ENCODE measurements at regions not wholly inside any gene's neighbourhood (a gene's known extent, or its start where the extent isn't known, plus 50 kb on each side); places are given as distances from the start of the nearest gene placed in this dataset.
"Not testable (repeated sequence)": the region's sequence is repeated elsewhere in the genome, so short reads cannot be mapped to it uniquely, and the experiment has no call there.

DNA sequence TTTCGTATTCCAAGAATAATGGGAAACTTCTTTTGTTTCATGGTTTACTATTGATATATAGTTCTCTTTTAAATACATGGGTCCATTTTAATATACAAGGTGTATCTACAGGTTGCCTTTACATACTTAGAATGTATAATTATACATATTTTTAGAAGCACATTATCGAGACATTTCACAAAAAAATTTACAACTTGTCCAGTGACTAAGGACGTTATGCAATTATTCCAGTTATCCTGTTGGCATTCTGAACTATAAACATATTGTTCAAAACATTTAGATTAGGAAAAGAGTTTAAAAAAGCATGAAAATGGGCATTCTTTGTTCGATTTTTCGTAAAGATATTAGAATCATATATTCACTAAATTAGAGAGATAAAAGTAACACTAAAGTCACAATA, 344.6 kb upstream of the TMEFF2 start:
- DNase-seq: no peak

DNA sequence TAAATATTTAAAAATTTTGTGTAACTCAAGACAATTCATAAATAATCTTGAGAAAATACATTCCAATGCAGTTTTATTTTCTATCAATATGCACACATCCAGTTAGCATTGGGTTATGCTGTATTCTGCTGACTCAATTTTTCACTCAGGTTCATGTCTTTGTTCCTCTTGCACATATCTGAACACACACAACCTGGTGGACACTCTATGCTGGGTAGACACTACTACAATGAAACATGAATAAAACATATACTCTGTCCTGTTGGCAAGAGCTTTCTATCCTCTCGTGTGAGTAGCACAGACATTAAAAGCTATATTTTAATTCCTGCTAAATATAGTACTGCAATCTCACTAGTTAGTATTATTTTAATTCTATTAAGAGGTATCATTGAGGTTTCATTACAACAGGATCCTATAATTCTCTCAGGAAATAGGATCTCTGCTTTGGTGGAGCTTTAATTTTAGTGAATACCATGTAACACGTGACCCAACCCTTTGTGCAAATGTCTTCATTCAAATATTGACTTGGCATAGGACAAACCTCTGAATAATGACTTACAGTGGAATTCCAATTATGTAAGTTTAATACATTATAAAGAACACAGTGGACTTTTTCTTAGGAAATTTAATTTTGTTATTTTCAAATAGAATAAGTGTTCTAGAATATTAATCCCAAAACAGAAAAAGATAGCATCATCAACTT, 342.3 kb upstream of the TMEFF2 start:
- DNase-seq: no peak

DNA sequence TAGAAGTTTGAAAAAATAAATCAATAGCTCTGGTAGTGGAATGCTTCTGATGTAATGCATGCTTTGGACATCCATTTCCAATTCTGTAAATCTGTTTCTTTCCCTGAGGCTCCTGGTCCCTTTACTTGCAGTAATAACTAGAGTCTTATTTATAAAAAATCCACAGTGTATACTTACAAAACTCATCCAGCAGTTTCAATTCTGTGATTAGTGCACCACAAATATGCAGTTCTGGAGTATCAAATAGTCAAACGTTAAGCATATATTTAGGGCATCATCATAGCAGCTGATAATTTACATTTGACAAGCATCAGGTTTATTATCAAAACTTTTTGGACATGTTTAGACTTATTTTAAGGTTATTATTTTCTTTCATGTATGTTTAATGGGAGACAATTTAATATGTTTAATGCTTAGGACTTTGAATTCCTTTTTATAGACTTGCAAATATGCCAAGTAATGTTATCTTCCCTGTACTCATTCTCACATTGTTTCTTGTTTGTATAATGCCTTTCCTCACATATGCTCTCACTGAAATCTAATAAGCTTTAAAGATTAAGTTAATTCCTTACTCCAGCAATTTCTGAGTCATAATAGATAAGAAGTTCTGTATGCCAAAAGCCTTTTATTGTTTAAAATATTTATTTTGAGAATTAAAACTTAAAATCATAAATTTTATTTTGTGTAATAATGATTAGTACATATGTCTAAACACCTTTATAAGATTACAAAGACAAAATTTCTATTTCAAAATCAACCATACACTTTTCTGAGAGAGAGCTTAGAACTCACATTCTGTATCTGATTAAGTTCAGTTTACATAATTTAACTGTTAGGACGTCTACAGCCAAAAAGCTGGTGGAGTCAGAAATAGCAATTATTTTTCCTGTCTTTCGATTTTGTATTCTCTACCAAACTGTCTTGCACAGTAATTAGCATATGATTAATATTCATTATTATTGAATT, 341.5 kb upstream of the TMEFF2 start:
- no peak for DNase-seq

DNA sequence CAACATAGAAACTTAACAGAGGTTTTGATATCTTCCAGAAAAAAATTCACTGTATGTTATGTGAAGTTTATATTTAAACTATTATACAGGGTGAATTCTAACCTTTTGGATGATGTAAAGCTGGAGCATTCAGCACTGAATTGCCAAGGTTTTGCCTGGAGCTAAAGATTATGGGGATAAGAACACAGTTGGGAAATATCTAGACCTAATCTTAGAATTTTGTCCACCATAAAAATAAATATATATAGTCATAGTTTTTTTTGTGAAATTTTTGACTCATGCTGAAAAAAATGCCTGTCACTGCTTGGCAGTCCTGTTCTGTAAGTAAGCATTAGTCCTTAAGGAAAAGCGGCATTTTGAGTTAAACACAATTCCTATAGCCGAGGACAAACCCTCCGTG, 339.3 kb upstream of the TMEFF2 start:
- no peak for DNase-seq

DNA sequence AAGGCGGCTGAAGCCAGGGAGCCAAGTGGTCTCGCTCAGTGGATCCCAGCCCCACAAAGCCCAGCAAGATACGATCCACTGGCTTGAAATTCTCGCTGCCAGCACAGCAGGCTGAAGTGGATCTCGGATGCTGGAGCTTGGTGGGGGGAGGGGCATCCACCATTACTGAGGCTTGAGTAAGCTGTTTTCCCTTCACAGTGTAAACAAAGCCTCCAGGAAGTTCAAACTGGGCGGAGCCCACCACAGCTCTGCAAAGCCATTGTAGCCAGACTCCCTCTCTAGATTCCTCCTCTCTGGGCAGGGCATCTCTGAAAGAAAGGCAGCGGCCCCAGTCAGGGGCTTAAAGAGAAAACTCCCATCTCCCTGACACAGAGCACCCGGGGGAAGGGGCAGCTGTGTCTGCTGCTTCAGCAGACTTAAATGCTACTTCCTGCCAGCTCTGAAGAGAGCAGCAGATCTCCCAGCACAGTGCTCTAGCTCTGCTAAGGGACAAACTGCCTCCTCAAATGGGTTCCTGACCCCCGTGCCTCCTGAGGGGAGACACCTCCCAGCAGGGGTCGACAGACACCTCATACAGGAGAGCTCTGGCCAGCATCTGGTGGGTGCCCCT, 330.0 kb upstream of the TMEFF2 start:
- DNase-seq: not testable (repeated sequence)

DNA sequence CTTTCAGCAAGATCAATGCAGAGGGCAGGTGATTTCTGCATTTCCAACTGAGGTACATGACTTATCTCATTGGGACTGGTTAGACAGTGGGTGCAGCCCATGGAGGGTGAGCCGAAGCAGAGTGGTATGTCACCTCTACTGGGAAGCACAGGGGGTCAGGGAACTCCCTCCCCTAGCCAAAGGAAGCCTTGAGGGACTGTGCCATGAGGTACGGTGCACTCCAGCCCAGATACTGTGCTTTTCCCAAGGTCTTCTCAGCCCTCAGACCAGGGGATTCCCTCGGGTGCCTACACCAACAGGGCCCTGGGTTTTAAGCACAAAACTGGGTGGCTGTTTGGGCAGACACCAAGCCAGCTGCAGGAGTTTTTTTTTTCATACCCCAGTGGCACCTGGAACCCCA, 329.5 kb upstream of the TMEFF2 start:
- not testable (repeated sequence) for DNase-seq

DNA sequence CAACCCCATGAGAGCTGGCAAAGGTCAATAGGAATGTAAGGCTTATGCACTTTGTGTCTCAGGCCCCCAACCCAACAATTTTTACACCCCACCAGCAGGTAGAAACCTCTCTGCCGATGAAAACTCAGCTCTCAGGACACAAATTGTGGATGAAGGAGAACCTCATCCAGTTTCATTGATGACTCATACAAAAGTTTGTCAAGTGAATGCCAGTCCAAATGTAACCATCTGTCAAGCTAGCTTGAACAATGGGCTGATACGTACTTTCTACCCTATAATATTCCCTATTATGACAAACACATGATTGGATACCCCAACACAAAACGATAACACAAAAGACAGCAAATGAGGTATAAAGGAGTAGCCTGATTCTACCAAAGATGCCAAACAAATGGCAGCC, 321.2 kb upstream of the TMEFF2 start:
- DNase-seq: no peak

DNA sequence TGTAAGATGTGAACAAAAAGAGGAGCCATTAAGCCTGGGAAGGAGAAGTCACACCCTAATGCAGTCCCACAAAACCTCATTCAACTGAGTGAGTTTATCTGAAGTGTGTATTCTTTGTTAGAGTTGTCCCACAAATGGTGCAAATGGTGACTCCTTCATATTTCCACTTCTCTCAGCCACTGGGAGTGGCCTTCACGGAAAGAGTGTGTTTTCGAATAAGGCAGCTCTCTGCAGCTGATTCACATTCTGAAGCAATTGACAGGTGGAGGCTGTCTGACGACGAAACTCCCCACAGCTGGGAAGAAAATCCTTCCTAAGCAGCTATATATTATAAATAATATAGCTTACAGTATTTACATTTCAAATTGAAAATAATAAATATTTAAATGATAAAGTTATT, 318.8 kb upstream of the TMEFF2 start:
- DNase-seq: no peak

DNA sequence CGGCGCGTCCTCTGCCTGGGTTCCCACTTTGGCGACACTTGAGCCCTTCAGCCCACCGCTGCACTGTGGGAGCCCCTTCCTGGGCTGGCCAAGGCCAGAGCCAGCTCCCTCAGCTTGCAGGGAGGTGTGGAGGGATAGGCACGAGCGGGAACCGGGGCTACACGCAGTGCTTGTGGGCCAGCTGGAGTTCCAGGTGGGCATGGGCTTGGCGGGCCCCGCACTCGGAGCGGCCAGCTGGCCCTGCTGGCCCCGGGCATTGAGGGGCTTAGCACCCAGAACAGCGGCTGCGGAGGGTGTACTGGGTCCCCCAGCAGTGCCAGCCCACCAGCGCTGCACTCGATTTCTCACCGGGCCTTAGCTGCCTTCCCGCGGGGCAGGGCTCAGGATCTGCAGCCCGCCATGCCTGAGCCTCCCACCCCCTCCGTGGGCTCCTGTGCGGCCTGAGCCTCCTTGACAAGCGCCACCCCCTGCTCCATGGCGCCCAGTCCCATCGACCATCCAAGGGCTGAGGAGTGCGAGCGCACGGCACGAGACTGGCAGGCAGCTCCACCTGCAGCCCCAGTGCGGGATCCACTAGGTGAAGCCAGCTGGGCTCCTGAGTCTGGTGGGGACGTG, 313.2 kb upstream of the TMEFF2 start:
- DNase-seq: not testable (repeated sequence)

DNA sequence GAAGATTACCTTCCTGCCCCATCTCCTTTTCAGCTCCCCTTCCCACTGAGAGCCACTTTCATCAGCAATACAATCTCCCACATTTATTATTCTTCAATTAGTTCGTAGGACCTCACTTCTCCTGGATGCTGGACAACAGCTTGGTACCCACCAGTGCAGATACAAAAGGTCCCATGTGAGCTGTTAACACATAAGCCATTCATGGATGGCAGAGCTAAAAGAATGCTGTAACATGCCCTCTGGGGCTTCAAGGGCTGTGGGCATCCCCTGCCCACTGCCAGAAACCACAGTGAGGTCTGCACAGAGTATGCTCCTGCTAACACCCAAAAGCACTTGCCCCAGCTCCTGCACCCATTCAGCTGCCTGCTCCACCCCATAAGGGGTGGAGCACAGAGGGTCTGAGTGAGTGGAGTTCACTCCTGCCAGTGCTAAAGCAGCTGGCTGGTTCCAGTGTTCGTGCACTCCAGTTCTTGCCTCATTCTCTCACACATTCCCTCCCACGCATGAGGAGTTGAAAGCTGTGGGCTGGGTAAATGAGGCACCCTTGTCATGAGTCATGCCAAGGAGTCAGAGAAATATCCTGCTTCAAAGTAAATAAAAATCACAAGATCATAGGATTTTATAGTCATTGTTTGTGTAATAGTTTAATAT, 305.9 kb upstream of the TMEFF2 start:
- DNase-seq: no peak

DNA sequence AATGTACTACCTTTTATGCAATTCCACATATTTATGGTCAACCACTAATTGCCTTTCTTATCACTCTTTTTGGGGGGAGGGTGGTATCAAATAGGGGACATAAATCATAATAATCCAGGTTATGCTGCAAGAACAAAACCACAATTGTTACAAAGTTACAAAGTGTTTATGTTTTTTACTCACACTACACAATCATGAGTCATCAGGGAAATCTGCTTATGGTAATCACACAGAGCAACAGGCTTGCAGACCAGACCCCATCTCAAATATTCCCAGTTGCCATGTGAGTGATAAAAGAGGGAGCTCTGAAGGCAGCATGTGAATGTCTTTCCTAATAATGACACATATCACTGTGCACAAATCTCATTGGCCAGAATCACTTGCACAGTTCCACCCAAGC, 304.7 kb upstream of the TMEFF2 start:
- DNase-seq: no peak

DNA sequence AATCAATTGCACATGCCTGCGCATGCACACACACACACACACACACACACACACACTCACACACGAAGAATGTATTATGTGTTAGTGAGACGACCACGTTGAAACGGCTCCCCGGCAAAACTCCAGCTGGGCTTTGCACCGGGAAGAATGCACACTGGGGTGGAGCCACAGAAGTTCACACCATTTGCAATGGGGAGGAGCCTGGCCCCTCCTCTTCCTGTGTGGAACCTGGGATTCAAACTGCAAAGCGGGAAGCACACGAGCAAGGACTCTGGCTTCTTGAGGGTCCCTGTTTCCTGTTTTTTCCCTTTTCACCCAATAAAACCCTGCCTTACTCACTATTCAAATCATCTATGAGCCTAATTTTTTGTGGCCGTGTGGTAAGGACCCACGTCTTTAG, 304.0 kb upstream of the TMEFF2 start:
- DNase-seq: no peak

DNA sequence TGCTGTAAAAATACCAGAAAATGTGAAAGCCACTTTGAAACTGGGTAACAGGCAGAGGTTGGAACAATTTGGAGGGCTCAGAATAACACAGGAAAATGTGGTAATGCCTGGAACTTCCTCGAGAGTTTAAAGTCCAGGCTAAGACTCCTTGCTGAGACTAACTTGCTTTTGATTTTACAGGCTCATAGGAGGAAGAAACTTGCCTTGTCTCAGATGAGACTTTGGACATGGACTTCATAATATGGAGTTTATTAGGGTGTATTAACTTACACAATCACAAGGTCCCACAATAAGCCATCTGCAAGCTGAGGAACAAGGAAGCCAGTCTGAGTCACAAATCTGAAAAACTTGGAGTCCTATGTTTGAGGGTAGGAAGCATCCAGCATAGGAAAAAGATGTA, 293.4 kb upstream of the TMEFF2 start:
- DNase-seq: not testable (repeated sequence)

DNA sequence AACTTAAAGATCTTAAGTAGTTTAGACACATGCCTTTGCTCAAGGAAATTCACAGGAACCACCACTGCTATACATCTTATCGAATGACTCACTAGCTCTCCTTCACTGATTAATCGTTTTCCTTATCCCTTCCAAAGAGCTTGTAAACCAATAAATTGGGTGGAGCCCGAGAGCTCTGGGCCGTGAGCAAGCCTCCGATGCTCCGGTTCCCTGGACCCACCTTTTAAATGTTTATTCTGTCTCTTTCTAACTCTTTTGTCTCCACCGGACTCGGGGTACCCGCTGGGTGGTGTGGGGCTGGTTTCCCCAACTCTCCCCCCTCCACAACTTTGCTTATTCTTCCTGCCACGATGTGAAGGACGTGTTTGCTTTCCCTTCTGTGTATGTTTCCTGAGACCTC, 292.9 kb upstream of the TMEFF2 start:
- no peak for DNase-seq

DNA sequence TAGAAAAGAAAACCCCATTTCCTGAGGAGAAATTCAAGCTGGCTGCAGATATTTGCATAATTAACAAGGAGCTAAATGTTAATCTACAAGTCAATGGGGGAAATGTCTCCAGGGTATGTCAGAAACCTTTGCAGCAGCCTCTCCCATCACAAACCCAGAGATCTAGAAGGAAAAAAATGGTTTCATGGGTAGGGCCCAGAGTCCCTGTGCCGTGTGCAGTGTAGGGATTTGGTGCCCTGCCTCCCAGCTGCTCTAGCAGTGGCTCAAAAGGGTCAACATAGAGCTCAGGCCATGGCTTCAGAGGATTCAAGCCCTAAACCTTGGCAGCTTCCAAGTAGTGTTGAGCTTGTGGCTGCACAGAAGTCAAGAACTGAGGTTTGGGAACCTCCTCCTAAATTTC, 290.2 kb upstream of the TMEFF2 start:
- no peak for DNase-seq

DNA sequence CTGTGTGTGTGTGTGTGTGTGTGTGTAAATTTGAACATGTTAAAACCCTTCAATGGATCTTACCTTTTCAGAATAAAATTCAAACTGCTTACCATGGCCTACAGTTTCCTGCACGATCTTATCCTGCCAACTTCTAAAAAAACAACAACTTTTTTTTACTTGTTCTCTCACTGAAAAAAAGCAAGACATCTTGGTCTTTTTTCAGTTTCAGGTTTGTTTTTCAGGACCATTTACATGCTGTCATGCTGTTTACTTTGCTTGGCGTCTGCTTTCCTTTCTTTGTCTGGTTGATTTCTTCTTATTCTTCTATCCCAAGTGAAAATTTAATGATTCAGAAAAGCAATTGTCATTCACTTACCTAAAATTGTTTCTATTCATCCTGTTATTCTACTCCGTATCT, 286.3 kb upstream of the TMEFF2 start:
- no peak for DNase-seq

DNA sequence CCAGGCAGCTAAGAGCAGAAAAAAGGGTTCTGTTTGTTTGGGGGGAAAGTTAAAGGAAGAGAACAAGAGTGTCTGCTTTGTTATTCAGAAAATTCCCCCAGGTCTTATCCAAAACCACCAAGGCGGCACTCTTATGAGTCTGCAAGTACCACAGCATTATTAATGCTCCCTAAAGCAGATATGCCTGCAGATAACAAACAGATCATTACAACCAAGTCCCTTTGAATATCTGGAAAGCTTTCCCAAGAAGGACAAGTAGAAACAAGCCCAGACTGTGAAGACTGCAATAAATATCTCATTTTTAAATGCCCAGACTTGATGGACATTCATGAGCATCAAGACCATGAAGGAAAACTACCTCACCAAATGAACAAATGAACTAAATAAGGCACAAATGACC, 278.6 kb upstream of the TMEFF2 start:
- no peak for DNase-seq

DNA sequence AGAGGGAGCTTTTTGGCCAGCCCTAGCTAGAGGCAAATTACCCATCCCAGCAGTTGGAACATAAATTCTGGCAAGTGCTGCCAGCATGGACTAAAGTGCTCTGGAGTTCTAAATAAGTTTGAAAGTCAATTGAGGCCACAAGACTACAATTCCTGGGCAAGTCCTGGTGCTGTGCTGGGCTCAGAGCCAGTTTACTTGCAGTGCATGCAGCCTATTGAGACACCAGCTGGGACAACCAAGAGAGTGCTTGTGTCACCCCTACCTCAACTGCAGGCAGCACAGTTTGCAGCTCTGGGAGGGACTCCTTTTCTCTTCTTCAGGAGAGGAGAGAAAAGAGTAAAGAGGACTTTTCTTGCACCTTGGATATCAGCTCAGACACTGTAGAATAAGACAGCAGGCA, 277.2 kb upstream of the TMEFF2 start:
- no peak for DNase-seq

DNA sequence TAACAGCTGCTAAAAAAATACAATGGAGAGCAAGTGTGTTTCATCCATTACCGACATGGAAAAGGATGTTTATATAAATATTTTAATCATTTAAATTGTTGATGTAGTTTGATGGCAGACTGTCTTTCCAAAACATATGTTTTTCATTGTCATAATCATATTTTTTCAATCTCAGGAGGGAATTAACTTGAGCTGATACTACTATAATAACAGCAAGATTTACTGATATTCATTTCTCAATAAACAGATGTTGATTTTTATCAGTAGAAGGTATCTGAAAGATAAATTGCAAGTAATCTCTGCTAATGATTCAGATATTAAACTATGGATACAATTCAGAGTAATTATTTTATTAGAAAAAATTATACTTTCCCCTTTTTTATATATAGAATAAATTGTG, 274.9 kb upstream of the TMEFF2 start:
- DNase-seq: no peak

DNA sequence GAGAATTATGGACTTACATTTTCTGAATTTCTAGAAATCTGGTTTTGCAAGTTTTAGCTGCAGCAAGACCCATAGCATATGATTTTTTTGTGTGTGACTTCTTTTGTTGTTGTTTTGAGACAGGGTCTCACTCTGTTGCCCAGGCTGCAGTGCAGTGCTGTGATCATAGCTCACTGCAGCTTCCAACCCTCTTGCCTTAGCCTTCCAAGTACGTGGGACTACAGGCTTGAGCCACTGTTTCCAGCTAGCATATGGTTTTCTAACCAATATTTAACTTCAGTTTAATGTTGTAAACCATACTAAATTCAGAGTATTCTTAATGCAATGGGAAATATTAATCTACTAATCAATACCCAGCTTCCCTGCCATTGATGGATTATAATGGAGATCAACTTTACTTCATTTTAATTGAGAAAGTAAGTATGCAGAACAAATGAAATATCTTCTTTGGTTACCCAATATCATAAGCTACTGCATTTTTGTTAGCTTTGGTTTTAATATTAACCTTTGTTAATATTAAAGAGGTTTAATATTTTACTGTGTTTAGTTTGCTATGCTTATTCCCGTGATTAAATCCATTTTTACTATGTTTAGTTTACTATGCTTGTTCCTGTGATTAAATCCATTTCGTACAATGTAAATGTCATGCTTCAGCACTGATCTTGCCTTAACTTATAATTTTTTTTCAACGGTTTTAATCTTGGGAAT, 273.4 kb upstream of the TMEFF2 start:
- DNase-seq: no peak

DNA sequence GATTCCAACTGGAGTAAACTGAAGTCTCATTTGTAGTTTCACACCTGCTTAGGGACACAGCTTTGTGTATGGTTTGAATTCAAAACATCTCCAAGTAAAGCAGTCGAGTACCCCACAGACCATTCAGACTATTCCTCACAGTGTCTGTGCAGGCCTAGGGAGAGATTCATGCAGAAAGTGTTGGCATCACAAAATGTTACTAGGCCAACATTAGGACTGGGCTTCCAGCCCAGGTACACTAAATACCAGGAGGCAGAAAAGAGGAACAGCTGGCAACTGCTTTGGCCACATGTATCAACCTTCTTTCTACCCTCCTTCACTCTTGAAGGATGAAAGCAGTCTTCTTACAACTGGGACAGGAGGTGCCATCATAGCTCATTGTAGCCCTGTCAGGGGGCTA, 270.4 kb upstream of the TMEFF2 start:
- no peak for DNase-seq

DNA sequence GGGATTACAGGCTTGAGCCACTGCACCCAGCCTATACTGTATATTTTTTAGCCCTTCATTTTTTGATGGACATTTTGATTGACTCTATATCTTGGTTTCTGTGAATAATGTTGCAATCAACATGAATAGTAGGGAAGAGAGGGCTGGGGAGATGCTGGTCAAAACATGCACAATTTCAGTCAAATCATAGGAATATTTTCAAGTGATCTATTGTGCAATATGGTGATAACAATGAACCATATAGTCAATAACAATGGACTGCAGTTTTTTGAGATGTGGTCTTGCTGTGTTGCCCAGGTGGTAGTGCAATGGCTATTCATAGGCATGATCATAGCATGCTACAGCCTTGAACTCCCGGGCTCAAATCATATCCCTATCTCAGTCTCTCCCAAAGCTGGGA, 264.7 kb upstream of the TMEFF2 start:
- no peak for DNase-seq
